Inflammatory macrophage treated with lipopolysaccharide for 4 hours (primary cell): ENCODE measurements at regions not wholly inside any gene's neighbourhood (a gene's known extent, or its start where the extent isn't known, plus 50 kb on each side); places are given as distances from the start of the nearest gene placed in this dataset.

Source experiments
- DNase-seq: peaks from one replicate; pipeline ENCODE4 v3.0.0-alpha.2; 2020

GRCh38 chr2:74066491-74067203 is 81.1 kb downstream of the BOLA3 start:
- DNase-seq: no peak

- DNase-seq: no peak
Observed at GRCh38 chr2:74067221-74067747, 80.4 kb downstream of the BOLA3 start.

- DNase-seq: peak; percentile 67
Observed at GRCh38 chr2:74070991-74071390, 76.7 kb downstream of the BOLA3 start.

GRCh38 chr2:74071426-74071825 is 76.3 kb downstream of the BOLA3 start:
- peak; percentile 94 for DNase-seq

GRCh38 chr2:74072565-74072964 is 75.1 kb downstream of the BOLA3 start:
- DNase-seq: peak; percentile 92

GRCh38 chr2:74074487-74074886 is 73.2 kb downstream of the BOLA3 start:
- no peak for DNase-seq

GRCh38 chr2:74076074-74076470 is 71.6 kb downstream of the BOLA3 start:
- no peak for DNase-seq

- no peak for DNase-seq
Observed at GRCh38 chr2:74077636-74078035, 70.1 kb downstream of the BOLA3 start.

- no peak for DNase-seq
Observed at GRCh38 chr2:74078466-74078865, 69.2 kb downstream of the BOLA3 start.

- peak; percentile 92 for DNase-seq
Observed at GRCh38 chr2:74079522-74080341, 68.0 kb downstream of the BOLA3 start.

- DNase-seq: peak; percentile 75
Observed at GRCh38 chr2:74080346-74080745, 67.4 kb downstream of the BOLA3 start.

- DNase-seq: no peak
Observed at GRCh38 chr2:74081030-74081762, 66.5 kb downstream of the BOLA3 start.

GRCh38 chr2:74081763-74082110 is 66.0 kb downstream of the BOLA3 start:
- DNase-seq: no peak

GRCh38 chr2:74083750-74084149 is 64.0 kb downstream of the BOLA3 start:
- no peak for DNase-seq
